Stimulated activated naive CD8-positive, alpha-beta T cell treated with anti-CD3 and anti-CD28 coated beads, Interleukin-15, amount 100 ng/mL, for 72 hours (primary cell): ENCODE measurements at regions not wholly inside any gene's neighbourhood (a gene's known extent, or its start where the extent isn't known, plus 50 kb on each side); places are given as distances from the start of the nearest gene placed in this dataset.

Experiments used
- ATAC-seq: fragments of 150-1000 bp; cut with Tn5 transposase; 2 replicates; pipeline ENCODE4 v1.10.0; 2021; ENCODE audit warnings: mild to moderate bottlenecking, moderate library complexity
- DNase-seq, 2 donors: peaks; one replicate each; pipeline ENCODE4 v3.0.0; 2021 to 2022
- H3K27ac Mint-ChIP-seq, 2 donors: one replicate each; pipeline ENCODE4 v1.8.0; 2022; ENCODE audit warnings: mild to moderate bottlenecking in 2 of 2, mixed read lengths in 2 of 2, moderate library complexity in 2 of 2
- H3K27me3 Mint-ChIP-seq: one replicate; pipeline ENCODE4 v1.8.0; 2022; ENCODE audit warnings: mixed read lengths
- H3K4me1 Mint-ChIP-seq: one replicate; pipeline ENCODE4 v1.8.0; 2022; ENCODE audit warnings: mild to moderate bottlenecking, mixed read lengths
- H3K4me3 Mint-ChIP-seq, 2 donors: one replicate each; pipeline ENCODE4 v1.8.0; 2022; ENCODE audit warnings: mild to moderate bottlenecking in 2 of 2, mixed read lengths in 2 of 2, moderate library complexity in 1 of 2
- H3K9me3 Mint-ChIP-seq, 2 donors: one replicate each; pipeline ENCODE4 v1.8.0; 2022; ENCODE audit warnings: mixed read lengths in 2 of 2

- Mint-ChIP-seq H3K27me3 (no peaks in the 10 kb centered on the region), H3K9me3 (no peaks in the 10 kb centered on the region), H3K4me1 (no peaks in the 10 kb centered on the region), H3K4me3 (no peak overlapping the region), H3K27ac (no peak overlapping the region)
- ATAC-seq (no peak), DNase-seq (no peak)
Observed at GRCh38 chr11:37558619-37559210, 960.7 kb upstream of the RAG2 start.

DNA sequence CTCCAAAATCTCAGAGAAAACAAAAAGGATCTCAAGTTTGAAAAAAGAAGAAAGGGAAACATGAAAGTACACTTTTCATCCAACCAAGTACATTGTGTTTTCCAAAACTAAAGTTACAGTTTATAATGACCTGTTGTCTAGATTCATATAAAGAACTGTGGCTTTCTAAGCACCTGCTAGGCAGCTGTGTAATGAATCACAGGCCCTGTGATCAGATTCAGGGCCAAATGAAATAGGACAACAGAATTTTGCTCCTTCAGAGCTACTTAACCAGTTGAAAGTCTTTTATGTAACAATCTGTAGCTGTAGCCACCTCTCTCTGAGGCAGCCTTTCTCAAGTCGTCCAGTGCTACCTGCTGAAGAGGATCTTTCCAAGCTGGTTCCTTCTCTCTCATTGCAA lies 960.0 kb upstream of the RAG2 start:
- DNase-seq (no peak), ATAC-seq (no peak)
- no peak overlapping the region for H3K4me3 Mint-ChIP-seq
- no peaks in the 10 kb centered on the region for H3K4me1 Mint-ChIP-seq
- no peak overlapping the region for H3K27ac Mint-ChIP-seq
- H3K9me3 Mint-ChIP-seq: no peaks in the 10 kb centered on the region
- H3K27me3 Mint-ChIP-seq: no peaks in the 10 kb centered on the region

- Mint-ChIP-seq H3K27ac (peak overlapping the region in 1 of 2 donors; percentile 3), H3K4me3 (no peak overlapping the region), H3K27me3 (no peaks in the 10 kb centered on the region), H3K9me3 (no peaks in the 10 kb centered on the region), H3K4me1 (no peaks in the 10 kb centered on the region)
- no peak for ATAC-seq
- DNase-seq: no peak
Observed at GRCh38 chr11:37552284-37552683, 954.2 kb upstream of the RAG2 start.

- no peak overlapping the region for H3K27ac Mint-ChIP-seq
- H3K27me3 Mint-ChIP-seq: no peaks in the 10 kb centered on the region
- peaks cover 8 to 13% of the 10 kb centered on the region in 2 donors for H3K9me3 Mint-ChIP-seq
- DNase-seq: no peak
- H3K4me3 Mint-ChIP-seq: no peak overlapping the region
- no peaks in the 10 kb centered on the region for H3K4me1 Mint-ChIP-seq
- no peak for ATAC-seq
Observed at GRCh38 chr11:37544491-37544890, 946.5 kb upstream of the RAG2 start.

DNA sequence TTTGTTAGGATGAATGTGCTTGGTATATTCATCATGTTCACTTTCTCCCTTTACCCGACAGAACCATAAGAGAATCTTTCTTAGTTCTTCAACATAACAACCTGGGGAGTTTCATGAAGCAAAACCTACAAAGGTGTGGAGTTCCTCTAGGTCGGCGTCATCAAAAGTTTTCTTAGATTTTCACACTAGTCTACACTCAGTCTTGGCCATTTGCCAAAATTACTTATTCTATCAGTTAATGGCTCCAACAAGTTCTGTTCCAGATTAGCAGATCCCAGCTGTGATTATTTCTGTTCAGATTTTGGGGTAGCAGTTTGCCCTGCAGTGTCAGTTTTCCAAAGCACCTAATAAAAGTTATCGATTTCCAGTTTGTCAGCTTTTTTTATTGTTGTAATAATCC lies 935.8 kb upstream of the RAG2 start:
- peaks cover 12 to 15% of the 10 kb centered on the region in 2 donors for H3K9me3 Mint-ChIP-seq
- no peaks in the 10 kb centered on the region for H3K4me1 Mint-ChIP-seq
- no peak overlapping the region for H3K27ac Mint-ChIP-seq
- no peaks in the 10 kb centered on the region for H3K27me3 Mint-ChIP-seq
- no peak overlapping the region for H3K4me3 Mint-ChIP-seq
- no peak for ATAC-seq
- no peak for DNase-seq

DNA sequence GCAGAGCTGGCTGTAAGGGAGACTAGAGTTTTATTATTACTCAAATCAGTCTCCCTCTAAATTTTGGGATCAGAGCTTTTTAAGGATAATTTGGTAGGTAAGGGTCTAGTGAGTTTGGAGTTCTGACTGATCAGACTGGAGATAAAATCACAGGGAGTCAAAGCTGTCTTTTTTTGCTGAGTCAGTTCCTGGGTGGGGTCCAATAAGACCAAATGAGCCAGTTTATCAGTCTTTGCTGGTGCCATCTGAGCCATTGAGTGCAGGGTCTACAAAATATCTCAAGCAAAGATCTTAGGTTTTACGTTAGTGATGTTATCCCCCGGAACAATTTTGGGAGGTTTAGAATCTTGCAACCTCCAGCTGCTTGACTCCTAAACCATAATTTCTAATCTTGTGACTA lies 935.1 kb upstream of the RAG2 start:
- DNase-seq (no peak), ATAC-seq (no peak)
- no peak overlapping the region for H3K4me3 Mint-ChIP-seq
- H3K27me3 Mint-ChIP-seq: no peaks in the 10 kb centered on the region
- no peaks in the 10 kb centered on the region for H3K4me1 Mint-ChIP-seq
- no peak overlapping the region for H3K27ac Mint-ChIP-seq
- peaks cover 12 to 22% of the 10 kb centered on the region in 2 donors for H3K9me3 Mint-ChIP-seq

GRCh38 chr11:37532271-37532670 lies 934.2 kb upstream of the RAG2 start:
- Mint-ChIP-seq H3K4me1 (no peaks in the 10 kb centered on the region), H3K27ac (no peak overlapping the region), H3K4me3 (no peak overlapping the region), H3K9me3 (peaks cover 12 to 26% of the 10 kb centered on the region in 2 donors), H3K27me3 (no peaks in the 10 kb centered on the region)
- ATAC-seq (no peak), DNase-seq (no peak)

DNA sequence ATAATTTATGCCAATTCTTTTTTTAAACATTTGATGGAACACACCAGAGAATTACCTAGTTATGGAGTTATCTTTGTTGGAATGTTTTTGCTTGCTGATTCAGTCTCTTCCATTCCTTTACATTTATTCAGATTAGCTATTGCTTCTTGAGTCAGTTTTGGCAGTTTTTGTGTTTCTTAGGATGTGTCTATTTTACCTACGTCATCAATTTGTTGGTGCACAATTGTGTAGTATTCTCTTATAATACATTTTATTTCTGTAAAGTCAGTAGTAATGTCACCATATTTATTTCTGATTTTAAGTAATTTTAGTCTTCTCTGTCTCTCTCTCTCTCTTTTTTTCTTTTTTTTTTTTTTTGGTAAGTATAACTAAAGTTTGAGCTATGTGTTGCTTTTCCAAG lies 929.5 kb upstream of the RAG2 start:
- ATAC-seq (no peak), DNase-seq (no peak)
- H3K4me1 Mint-ChIP-seq: no peaks in the 10 kb centered on the region
- H3K9me3 Mint-ChIP-seq: peaks cover 11 to 26% of the 10 kb centered on the region in 2 donors
- no peaks in the 10 kb centered on the region for H3K27me3 Mint-ChIP-seq
- H3K27ac Mint-ChIP-seq: peak overlapping the region in 1 of 2 donors; percentile 85
- no peak overlapping the region for H3K4me3 Mint-ChIP-seq

GRCh38 chr11:37525336-37525735 lies 927.3 kb upstream of the RAG2 start:
- Mint-ChIP-seq H3K9me3 (peaks cover 12 to 31% of the 10 kb centered on the region in 2 donors), H3K4me1 (no peaks in the 10 kb centered on the region), H3K4me3 (no peak overlapping the region), H3K27ac (no peak overlapping the region), H3K27me3 (no peaks in the 10 kb centered on the region)
- DNase-seq: no peak
- no peak for ATAC-seq

DNA sequence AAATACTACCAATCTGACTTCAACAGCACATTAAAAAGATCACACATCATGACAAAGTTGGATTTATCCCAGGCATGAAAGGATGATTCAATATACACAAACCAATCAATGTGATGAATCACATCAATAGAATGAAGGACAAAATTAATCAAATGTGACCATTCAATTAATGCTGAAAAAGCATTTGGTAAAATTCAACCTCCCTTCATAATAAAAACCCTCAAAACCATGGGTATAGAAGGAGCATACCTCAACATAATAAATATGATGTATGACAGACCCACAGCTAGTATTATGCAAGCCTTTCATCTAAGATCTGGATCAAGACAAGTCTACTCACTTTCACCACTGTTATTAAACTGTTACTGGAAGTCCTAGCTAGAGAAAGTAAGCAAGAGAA lies 921.7 kb upstream of the RAG2 start:
- Mint-ChIP-seq H3K9me3 (peaks cover 20 to 28% of the 10 kb centered on the region in 2 donors), H3K4me3 (no peak overlapping the region), H3K27me3 (no peaks in the 10 kb centered on the region), H3K4me1 (no peaks in the 10 kb centered on the region), H3K27ac (no peak overlapping the region)
- DNase-seq: no peak
- ATAC-seq: no peak

DNA sequence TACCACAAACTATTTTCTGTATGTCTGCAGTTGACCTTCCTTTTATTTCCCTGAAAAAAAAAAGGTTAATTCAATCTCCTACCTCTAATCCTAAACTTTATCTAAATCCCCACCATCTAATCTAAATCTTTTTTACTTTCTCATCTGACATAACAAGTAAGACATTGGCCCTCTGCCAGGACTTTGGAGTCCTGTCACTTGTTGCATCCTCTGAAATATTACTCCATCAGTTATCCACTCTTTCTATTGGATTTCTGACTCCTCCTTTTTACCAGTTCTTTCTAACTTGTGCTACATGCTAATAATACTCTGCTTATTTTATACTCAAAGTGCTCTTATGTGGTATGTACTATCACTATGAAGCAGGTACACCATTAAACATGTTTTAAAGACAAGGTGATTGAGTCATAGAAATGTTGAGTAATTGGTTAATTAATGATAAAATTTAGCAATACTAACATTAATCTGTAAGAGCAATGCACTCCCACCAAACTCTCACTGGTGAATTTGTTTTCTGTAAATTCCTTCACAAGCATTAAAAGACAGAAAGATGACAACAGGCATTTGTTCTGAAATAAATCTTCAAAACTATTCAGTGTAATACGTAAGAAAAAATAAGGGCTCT lies 914.2 kb upstream of the RAG2 start:
- H3K4me3 Mint-ChIP-seq: no peak overlapping the region
- peaks cover 7 to 13% of the 10 kb centered on the region in 2 donors for H3K9me3 Mint-ChIP-seq
- ATAC-seq: no peak
- DNase-seq: no peak
- H3K27ac Mint-ChIP-seq: no peak overlapping the region
- no peaks in the 10 kb centered on the region for H3K4me1 Mint-ChIP-seq
- H3K27me3 Mint-ChIP-seq: no peaks in the 10 kb centered on the region

DNA sequence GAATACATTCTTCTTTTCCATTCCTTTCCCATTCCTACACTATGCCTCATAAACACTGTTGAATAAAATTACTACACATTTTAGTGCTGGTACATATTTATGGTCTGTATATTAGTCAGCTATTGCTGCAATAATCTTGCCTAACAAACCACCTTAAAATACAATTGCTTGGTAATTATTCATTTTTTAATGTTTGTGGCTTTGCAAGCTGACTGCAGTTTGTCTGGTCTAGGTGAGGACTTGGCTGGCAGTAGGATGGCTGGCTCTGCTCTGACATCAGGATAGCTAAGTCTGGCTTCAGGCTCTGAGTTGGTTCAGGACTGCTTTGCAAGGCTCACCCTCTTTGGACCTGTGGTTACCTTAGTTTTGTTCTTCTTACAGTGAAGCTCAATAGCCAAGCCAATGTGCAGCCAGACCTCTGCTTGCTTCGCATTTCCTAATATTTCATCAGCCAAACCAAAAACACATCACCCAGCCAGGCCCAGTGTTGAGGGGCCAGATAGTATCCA lies 913.4 kb upstream of the RAG2 start:
- DNase-seq: no peak
- Mint-ChIP-seq H3K27me3 (no peaks in the 10 kb centered on the region), H3K27ac (no peak overlapping the region), H3K4me3 (no peak overlapping the region), H3K4me1 (no peaks in the 10 kb centered on the region), H3K9me3 (peaks cover 9 to 21% of the 10 kb centered on the region in 2 donors)
- no peak for ATAC-seq

DNA sequence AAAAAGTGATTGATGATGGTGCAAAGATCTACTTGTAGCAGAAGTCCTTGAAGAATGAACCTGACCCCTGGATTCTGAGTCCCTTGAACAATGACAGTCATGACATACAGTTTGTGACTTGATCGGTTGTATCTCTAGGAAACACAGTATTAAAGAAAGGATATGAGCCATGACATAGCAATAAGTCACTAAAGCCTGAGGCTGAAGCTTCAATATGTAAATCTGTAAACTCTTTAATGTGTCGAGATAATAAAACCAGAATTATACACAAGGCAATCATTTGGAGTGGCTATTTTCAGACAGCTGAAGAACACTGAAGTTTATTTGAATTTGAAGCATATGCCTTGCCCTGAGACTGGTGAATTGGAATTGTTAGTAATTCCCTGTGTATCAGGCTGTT lies 911.5 kb upstream of the RAG2 start:
- H3K4me3 Mint-ChIP-seq: no peak overlapping the region
- H3K27me3 Mint-ChIP-seq: no peaks in the 10 kb centered on the region
- no peaks in the 10 kb centered on the region for H3K4me1 Mint-ChIP-seq
- no peak overlapping the region for H3K27ac Mint-ChIP-seq
- peaks cover 8 to 11% of the 10 kb centered on the region in 2 donors for H3K9me3 Mint-ChIP-seq
- ATAC-seq: no peak
- DNase-seq: no peak

GRCh38 chr11:37506531-37506930 lies 908.5 kb upstream of the RAG2 start:
- Mint-ChIP-seq H3K9me3 (peaks cover 8 to 25% of the 10 kb centered on the region in 2 donors), H3K4me1 (peaks cover 5% of the 10 kb centered on the region), H3K27me3 (no peaks in the 10 kb centered on the region), H3K27ac (peak overlapping the region in 1 of 2 donors; percentile 27), H3K4me3 (no peak overlapping the region)
- no peak for DNase-seq
- ATAC-seq: no peak

DNA sequence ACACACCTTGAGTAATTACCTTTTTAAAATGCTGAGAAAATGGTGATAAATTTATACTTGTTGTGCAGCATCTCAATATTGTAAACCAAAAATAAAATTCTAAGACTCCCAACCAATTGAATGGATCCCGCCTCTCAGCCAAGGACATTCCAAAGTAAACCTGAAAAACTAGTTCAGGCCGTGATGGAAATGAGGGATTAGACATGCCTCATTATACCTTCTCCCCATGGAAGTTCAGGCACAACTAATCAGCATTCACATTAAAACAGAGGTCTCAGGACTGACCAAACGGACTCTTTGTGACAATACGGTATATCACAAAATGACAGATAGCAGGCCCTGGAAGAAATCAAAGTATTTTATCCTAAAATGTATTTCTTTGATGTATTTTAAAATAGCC lies 907.4 kb upstream of the RAG2 start:
- Mint-ChIP-seq H3K9me3 (peaks cover 8 to 27% of the 10 kb centered on the region in 2 donors), H3K27me3 (no peaks in the 10 kb centered on the region), H3K4me3 (no peak overlapping the region), H3K27ac (no peak overlapping the region), H3K4me1 (peaks cover 5% of the 10 kb centered on the region)
- DNase-seq (no peak), ATAC-seq (no peak)

DNA sequence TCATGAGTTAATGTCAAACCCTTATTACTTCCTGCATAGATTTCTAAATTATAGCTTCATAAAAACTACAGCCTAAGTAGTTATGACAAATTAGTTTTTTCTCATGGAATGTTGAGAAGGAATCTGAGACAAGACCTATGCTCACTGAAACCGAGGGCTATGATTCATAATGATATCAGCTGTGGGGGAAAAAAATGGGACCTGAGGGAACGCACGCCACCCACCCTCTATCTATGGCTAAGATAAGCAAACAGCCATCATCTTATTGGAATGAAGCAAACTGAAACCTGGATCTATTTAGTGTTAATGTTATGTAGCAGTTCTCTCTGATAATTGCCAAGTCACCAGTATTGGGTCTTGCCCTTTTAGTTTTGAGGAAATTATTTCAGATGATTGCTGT lies 906.9 kb upstream of the RAG2 start:
- no peak overlapping the region for H3K4me3 Mint-ChIP-seq
- H3K27me3 Mint-ChIP-seq: no peaks in the 10 kb centered on the region
- ATAC-seq (no peak), DNase-seq (no peak)
- peaks cover 5% of the 10 kb centered on the region for H3K4me1 Mint-ChIP-seq
- no peak overlapping the region for H3K27ac Mint-ChIP-seq
- H3K9me3 Mint-ChIP-seq: peaks cover 8 to 30% of the 10 kb centered on the region in 2 donors
